Astrocyte of the cerebellum (primary cell): ENCODE measurements at regions not wholly inside any gene's neighbourhood (a gene's known extent, or its start where the extent isn't known, plus 50 kb on each side); places are given as distances from the start of the nearest gene placed in this dataset.
"Not testable (repeated sequence)": the region's sequence is repeated elsewhere in the genome, so short reads cannot be mapped to it uniquely, and the experiment has no call there.

Experiments used
- DNase-seq: peaks from one replicate; pipeline ENCODE4 v3.0.0-alpha.2; 2011; ENCODE audit warnings: low read depth
- H3K4me3 ChIP-seq: 2 replicates; pipeline ENCODE4 v1.5.1; 2011; ENCODE audit warnings: mild to moderate bottlenecking, low read depth, low read length, moderate library complexity
- in situ Hi-C: cut with HindIII; loops from 2 replicates; pipeline ENCODE4 v1.10.0; 2017; ENCODE audit warnings: low sequenced_read_pairs
- TF ChIP-seq, protein P1 (sequence below): IDR thresholded peaks from 2 replicates; pipeline ENCODE4 v1.5.1; 2012; ENCODE audit warnings: low read length, low read depth, moderate library complexity, mild to moderate bottlenecking; ENCODE audit errors: missing control alignments

DNA sequence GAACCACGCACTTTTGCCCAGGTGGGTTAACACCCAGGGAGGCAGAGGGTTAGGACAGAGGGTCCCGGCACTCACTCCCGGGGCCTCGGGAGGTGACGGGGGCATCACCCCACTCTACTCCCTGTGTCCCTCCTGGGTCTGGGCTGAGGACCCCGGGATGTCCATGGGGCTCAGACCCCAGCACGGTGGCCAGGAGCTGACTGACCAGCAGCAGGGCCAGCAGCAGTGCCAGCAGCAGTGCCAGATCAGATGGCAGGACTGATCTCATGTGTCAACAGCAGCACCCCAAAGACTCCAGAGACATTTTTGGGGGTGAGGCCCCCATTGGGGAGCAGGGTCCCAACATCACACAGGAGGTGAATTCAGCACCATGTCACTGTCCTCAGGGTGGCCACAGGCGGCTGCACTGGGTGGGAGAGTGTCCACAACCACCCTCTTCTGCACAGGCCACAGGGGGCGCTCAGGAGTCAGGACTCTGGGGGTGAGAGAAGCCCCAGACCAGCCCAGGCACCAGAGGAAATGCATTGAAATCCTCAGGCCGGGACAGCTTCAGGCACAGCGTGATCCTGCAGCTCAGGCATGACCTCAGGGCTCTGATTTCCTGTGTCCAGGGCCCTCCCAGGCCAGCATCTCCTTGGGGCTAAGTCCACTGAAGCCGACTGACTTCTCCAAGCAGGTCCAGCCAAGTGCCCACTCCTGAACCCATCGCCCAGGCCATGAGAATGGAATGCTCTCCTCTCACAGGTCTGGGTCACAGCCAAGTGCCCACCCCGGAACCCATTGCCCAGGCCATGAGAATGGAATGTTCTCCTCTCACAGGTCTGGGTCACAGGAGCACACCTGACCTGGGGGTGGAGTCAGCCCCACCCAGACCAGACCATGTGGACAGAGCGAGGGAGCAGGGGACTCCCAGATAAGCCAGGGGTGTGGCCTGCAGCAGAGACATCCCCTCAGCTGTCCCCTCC is 87.2 kb upstream of the SFSWAP start:
- DNase-seq, in situ Hi-C loops, H3K4me3 ChIP-seq: not testable (repeated sequence)
- TF ChIP-seq, protein P1, sequence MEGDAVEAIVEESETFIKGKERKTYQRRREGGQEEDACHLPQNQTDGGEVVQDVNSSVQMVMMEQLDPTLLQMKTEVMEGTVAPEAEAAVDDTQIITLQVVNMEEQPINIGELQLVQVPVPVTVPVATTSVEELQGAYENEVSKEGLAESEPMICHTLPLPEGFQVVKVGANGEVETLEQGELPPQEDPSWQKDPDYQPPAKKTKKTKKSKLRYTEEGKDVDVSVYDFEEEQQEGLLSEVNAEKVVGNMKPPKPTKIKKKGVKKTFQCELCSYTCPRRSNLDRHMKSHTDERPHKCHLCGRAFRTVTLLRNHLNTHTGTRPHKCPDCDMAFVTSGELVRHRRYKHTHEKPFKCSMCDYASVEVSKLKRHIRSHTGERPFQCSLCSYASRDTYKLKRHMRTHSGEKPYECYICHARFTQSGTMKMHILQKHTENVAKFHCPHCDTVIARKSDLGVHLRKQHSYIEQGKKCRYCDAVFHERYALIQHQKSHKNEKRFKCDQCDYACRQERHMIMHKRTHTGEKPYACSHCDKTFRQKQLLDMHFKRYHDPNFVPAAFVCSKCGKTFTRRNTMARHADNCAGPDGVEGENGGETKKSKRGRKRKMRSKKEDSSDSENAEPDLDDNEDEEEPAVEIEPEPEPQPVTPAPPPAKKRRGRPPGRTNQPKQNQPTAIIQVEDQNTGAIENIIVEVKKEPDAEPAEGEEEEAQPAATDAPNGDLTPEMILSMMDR = peak; percentile 2

DNA sequence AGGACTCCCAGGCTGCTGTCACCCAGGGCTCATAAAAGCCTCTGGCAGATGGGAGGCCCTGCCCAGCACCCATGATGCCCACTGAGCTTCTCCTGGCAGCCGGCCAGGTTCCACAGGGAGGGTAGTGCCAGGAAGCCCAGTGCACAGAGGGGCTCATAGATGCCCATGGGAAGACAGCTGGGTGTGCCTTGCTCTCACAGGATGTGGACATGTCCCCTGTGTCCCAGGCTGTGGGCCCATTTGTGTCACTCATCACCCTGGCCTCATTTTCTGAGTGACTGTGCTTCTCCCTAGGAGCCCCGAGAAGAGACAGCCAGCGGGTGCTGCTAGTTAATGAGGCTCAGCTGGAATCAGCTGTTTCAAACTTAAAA is 86.5 kb upstream of the SFSWAP start:
- H3K4me3 ChIP-seq, DNase-seq, in situ Hi-C loops: not testable (repeated sequence)

DNA sequence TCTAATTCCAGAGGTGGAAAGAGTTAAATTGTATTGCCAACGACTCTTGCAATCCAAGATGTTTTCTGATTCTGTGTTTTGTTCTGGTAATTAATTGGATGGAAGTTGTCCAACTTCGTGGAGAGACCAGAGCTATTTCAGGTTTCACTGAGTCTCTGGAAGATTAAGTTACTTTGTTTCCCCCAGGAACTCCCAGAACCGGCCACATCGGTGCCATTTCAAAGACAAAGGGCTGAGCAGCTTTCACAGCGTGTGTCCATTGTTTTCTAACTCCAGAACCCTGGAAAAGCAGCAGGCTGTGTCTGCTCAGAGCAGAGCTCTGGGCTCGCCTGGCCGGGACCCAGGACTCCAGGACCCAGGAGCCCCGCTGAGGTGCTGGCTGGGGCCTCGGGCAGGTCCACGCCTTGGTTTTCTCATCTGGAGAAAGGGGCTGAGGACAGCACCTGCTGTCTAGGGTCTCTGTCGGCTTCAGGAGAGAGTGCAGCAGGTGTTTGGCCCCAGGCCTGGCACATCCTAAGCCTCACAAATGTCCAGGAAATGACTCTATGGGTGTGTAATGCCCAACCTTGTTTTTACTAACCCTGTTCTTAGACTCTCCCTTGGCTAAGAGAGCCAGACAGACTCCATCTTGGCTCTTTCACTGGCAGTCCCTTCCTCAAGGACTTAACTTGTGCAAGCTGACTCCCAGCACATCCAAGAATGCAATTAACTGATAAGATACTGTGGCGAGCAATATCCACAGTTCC is 86.0 kb upstream of the SFSWAP start:
- H3K4me3 ChIP-seq, in situ Hi-C loops: not testable (repeated sequence)
- peak; percentile 5 for DNase-seq

DNA sequence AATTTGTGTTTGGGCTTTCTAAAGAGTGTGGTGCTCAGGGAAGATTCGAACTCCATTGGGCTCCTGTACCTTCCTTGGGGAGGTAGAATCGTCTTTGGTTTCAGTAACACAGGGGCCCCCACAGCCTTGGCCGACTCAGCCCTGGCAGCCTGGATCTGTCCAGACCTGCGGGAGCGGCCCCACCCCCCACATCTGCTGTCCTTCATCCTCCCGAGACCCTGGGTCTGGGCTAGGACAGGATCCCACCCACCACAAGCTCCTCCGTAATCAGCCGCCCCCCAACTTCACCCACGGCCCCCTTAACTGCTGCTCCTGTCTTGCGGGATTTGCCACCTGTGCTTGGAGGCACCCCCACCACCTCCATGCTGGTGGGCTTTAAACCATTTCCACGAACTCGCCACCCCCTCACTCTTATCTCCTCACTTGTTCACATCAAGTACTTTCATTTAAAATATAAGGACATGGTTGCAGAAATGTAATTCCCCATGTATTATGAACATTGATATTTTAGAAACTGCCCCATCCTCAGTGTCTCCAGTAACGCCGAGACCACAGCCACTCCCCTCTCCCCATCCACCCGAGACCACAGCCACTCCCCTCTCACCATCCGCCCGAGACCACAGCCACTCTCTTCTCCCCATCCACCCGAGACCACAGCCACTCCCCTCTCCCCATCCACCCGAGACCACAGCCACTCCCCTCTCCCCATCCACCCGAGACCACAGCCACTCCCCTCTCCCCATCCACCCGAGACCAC is 84.7 kb upstream of the SFSWAP start:
- DNase-seq, in situ Hi-C loops, H3K4me3 ChIP-seq: not testable (repeated sequence)

DNA sequence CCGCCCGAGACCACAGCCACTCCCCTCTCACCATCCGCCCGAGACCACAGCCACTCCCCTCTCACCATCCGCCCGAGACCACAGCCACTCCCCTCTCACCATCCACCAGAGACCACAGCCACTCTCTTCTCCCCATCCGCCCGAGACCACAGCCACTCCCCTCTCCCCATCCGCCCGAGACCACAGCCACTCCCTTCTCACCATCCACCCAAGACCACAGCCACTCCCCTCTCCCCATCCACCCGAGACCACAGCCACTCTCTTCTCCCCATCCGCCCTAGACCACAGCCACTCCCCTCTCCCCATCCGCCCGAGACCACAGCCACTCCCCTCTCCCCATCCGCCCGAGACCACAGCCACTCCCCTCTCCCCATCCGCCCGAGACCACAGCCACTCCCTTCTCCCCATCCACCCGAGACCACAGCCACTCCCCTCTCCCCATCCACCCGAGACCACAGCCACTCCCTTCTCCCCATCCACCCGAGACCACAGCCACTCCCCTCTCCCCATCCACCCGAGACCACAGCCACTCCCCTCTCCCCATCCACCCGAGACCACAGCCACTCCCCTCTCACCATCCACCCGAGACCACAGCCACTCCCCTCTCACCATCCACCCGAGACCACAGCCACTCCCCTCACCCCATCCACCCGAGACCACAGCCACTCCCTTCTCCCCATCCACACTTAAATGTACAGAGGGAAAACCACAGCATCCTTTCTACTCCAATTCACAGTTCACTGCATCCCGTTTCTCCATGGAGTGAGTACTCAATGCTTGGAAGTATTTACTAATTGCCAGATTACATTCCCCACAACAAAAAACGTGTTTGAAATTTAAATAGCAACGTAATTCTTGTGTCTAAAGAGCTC is 83.5 kb upstream of the SFSWAP start:
- in situ Hi-C loops, H3K4me3 ChIP-seq, DNase-seq: not testable (repeated sequence)

DNA sequence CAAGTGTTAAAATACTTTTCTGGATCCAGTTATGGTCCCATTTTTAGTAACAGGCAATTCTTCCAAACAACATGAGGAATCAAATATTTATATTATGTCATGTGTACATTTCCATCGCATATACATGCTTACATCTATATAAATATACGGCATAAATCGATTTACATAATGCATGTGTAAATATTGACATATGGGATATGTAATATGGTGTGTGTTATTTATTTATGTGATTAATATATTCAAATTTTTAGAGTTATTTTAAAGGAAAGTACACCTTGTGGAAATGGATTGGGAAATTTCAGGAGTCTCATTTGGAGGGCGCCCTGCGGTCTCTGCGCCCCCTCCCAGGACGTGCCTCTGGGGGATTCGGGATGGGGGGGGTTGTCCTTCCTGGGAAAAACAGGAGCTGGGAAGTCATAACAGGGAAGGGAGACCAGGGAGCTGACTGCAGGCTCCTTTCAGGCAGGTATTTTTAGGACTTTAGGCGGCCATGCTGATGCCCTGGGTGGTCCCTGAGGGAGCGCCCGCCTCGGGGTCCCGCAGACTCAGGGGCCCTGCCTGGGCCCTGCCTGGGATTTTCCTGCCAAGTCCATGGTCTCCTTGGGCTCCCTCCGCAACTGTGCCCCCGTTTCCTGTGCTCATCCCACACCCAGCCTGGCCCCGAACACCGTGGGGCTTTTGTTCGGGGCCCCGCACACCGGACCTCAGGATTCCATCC is 82.7 kb upstream of the SFSWAP start:
- no peak overlapping the region for H3K4me3 ChIP-seq
- DNase-seq = no peak
- TF ChIP-seq, protein P1 = no peak
- in situ Hi-C loops = no loop called here

DNA sequence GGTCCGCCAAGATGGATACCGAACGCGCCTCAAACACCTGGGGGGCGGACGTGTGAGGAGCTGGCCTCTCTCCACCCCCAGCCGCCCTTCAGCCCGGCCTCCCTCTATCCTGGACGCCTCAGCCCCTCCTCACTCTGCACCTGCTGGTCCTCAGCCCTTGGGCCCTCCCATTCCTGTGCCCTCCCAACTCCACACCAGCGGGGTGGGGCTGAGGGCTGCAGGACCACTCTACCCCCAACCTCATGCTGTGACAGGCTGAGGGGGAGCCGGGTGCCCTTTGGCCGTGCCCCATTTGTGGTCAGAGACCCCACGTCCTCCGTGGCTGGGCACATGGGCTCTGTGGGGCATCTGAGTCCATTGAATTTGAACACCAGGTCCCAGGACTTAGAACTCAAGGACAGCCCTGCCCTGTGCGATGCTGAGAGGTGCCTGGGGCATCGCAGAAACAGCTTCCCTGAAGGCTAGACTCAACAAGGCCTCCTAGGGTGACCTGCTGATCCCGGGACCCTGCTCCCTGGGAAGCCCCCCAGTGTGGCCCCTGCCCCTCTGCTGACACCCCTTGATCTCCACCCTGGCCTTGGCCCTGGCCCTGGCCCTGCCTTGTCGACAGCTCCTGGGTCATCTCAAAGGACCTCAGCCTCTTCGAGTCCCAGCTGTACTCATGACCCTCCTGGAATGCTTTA is 82.0 kb upstream of the SFSWAP start:
- no peak overlapping the region for H3K4me3 ChIP-seq
- in situ Hi-C loops = no loop called here
- TF ChIP-seq, protein P1 = no peak
- no peak for DNase-seq
